Peyer's patch (tissue), 4 donors: ENCODE measurements at regions not wholly inside any gene's neighbourhood (a gene's known extent, or its start where the extent isn't known, plus 50 kb on each side); places are given as distances from the start of the nearest gene placed in this dataset.

Source experiments
- POLR2A ChIP-seq, 2 donors: fragments of 450-650 bp; IDR thresholded peaks; one replicate each; pipeline ENCODE4 v1.5.1; 2017; ENCODE audit warnings: antibody characterized with exemption in 2 of 2, mild to moderate bottlenecking in 2 of 2, moderate library complexity in 2 of 2
- TF ChIP-seq, protein P1 (sequence below), 6 experiments: fragments of 450-650 bp in 4 of 6; fragments of 200-600 bp in 2 of 6; sonication (generic) in 1 of 6; IDR thresholded peaks; one replicate each; pipeline ENCODE4 v1.5.1; 2017 to 2019; ENCODE audit warnings: antibody characterized with exemption in 6 of 6, mild to moderate bottlenecking in 3 of 6, moderate library complexity in 1 of 6

DNA sequence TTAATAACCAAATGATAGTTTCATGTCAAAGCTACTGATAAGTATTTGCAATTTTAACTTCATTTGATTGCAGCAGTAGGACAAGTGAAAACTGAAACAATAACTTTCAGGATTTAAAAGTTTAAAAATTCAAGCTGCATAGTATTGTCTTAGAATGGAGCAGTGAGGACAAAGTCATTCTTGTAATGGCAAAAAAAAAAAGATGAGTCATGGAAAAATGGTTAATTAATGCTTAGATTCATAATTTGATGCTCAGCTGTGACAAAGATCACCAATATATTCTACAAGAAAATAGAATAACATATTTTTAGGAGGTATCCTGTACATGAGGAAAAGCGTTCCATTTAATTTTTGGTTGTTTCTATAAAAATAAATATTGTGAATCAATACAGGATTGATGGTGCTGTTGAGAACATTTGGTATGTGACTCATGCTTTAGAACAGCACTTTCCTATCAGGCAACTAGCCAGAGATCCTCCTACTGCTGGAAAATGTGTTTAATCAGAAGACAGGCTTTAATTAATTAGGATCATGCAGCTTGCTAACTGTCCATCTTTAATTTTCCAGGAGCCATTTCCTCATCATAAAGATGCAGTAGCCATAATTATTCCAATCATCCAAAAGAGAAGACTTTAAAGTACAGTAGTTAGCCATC is 239.0 kb upstream of the MMADHC start:
- TF ChIP-seq, protein P1, sequence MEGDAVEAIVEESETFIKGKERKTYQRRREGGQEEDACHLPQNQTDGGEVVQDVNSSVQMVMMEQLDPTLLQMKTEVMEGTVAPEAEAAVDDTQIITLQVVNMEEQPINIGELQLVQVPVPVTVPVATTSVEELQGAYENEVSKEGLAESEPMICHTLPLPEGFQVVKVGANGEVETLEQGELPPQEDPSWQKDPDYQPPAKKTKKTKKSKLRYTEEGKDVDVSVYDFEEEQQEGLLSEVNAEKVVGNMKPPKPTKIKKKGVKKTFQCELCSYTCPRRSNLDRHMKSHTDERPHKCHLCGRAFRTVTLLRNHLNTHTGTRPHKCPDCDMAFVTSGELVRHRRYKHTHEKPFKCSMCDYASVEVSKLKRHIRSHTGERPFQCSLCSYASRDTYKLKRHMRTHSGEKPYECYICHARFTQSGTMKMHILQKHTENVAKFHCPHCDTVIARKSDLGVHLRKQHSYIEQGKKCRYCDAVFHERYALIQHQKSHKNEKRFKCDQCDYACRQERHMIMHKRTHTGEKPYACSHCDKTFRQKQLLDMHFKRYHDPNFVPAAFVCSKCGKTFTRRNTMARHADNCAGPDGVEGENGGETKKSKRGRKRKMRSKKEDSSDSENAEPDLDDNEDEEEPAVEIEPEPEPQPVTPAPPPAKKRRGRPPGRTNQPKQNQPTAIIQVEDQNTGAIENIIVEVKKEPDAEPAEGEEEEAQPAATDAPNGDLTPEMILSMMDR (IDR thresholded peaks at IDR 0.05): no peak
- TF ChIP-seq POLR2A (IDR thresholded peaks at IDR 0.05): no peak
